ENCODE measurements at regions not wholly inside any gene's neighbourhood (a gene's known extent, or its start where the extent isn't known, plus 50 kb on each side); places are given as distances from the start of the nearest gene placed in this dataset.

DNA sequence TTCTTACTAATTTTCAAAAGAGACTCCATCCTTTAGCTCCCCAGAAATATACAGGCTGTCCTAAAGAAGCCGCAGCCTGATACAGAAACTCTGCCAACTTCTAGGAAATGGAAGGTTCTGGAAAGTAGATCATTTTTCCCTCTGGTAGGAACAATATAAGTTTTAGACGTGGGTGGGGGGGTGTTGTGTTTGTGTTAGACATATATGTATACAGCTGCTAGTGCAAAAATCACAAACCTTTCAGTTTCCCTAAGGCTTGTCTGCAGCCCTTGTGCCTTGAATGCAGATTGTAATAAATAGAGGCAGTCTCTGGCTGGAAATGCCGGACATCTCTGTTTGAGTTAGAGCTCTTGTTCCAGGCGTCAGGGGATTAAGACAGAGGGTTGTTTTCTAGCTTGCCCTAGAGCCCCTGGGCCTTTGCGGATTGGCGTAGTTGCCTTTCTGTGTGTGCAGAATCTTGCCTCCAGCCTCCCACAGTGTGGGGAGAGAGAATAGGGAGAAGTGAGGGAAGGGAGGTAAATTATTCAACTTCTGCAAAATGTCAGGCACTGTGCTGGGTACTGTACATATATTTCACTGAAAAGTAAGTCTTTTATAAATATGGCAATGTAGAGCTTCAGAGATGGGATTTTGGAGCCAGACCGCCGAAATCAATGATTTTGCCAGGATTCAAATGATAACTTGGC lies 269.7 kb downstream of the PRL start:
- DNase-seq (ENCODE audit: extremely low spot score in 2 of 2): no peak
- H3K27ac ChIP-seq: no peak overlapping the region
- no peak overlapping the region for H3K4me3 ChIP-seq
- H3K27me3 ChIP-seq: no peaks in the 10 kb centered on the region
- TF ChIP-seq, protein P1, sequence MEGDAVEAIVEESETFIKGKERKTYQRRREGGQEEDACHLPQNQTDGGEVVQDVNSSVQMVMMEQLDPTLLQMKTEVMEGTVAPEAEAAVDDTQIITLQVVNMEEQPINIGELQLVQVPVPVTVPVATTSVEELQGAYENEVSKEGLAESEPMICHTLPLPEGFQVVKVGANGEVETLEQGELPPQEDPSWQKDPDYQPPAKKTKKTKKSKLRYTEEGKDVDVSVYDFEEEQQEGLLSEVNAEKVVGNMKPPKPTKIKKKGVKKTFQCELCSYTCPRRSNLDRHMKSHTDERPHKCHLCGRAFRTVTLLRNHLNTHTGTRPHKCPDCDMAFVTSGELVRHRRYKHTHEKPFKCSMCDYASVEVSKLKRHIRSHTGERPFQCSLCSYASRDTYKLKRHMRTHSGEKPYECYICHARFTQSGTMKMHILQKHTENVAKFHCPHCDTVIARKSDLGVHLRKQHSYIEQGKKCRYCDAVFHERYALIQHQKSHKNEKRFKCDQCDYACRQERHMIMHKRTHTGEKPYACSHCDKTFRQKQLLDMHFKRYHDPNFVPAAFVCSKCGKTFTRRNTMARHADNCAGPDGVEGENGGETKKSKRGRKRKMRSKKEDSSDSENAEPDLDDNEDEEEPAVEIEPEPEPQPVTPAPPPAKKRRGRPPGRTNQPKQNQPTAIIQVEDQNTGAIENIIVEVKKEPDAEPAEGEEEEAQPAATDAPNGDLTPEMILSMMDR (IDR thresholded peaks at IDR 0.05): no peak
- TF ChIP-seq POLR2A (IDR thresholded peaks at IDR 0.05) (no peak), POLR2AphosphoS5 (IDR thresholded peaks at IDR 0.05; ENCODE audit: insufficient read depth in 1 of 2, low read depth in 1 of 2) (no peak)
- peaks cover 28% of the 10 kb centered on the region for H3K4me1 ChIP-seq
- H3K36me3 ChIP-seq: no peaks in the 10 kb centered on the region
- intact Hi-C loops (cut with DNase I): no loop called here
- no peaks in the 10 kb centered on the region for H3K9me3 ChIP-seq

DNA sequence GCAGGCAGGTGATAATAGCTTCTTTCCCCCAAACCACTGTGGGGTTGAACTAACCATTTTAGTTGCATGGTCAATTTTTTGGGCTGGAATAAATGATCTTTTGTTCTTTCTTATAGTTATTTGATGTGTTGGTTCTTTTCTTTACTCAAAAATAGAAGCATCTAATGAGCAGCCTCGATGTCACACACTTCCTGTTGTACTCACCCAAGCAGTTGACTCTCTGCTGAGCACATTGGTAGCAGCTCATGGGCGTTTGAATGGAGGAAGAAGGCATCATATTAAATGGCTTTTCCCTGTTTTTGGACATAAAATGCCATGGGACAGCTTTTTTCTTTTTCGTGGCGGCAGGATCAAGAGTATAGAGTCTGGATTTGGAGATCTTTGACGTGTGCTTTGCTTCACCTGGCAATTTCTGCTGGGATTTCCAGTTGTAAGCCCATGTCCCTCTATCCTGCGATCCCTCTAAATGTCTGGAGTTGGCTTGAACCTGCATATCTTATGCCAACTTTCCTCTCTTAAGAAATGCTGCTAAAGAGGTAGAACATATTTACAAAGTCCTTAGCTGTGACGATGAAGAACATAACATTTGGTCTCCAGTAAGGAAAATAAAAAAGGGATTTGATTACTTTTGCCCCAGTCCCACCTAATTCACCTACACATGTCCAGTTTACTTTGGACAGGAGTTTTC lies 268.3 kb downstream of the PRL start:
- Histone ChIP-seq H3K4me1 (peaks cover 28% of the 10 kb centered on the region), H3K36me3 (no peaks in the 10 kb centered on the region), H3K27me3 (no peaks in the 10 kb centered on the region), H3K9me3 (no peaks in the 10 kb centered on the region), H3K4me3 (no peak overlapping the region), H3K27ac (peak overlapping the region; percentile 9)
- DNase-seq (ENCODE audit: extremely low spot score in 2 of 2): no peak
- intact Hi-C loops (cut with DNase I): no loop called here
- TF ChIP-seq POLR2A (IDR thresholded peaks at IDR 0.05): no peak
- TF ChIP-seq POLR2AphosphoS5 (IDR thresholded peaks at IDR 0.05; ENCODE audit: insufficient read depth in 1 of 2, low read depth in 1 of 2): no peak
- TF ChIP-seq, protein P1 (IDR thresholded peaks at IDR 0.05): no peak

DNA sequence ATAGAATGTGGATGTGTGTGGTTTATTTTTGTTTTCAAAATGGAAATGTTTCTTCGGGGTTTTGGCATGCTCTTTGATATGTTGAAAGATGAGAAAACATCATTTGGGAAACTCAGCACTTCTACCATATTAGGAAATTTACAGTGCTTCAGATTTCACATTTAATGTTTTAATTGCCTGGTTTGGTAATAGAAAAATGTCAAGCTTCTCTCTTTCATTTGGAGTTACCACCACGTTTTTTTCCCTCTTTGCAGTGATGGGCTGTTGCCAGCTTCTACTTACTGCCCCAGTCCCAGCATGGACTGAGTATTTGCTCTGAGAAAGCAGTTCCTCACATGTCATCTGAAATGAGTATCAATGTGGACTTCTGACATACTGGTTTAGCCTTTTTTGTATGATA lies 267.7 kb downstream of the PRL start:
- H3K4me1 ChIP-seq: peaks cover 28% of the 10 kb centered on the region
- intact Hi-C loops (cut with DNase I): no loop called here
- H3K4me3 ChIP-seq: no peak overlapping the region
- no peaks in the 10 kb centered on the region for H3K27me3 ChIP-seq
- H3K27ac ChIP-seq: peak overlapping the region; percentile 9
- H3K9me3 ChIP-seq: no peaks in the 10 kb centered on the region
- TF ChIP-seq POLR2AphosphoS5 (IDR thresholded peaks at IDR 0.05; ENCODE audit: insufficient read depth in 1 of 2, low read depth in 1 of 2): peak in 1 of 2 donors; percentile 17
- TF ChIP-seq POLR2A (IDR thresholded peaks at IDR 0.05): no peak
- H3K36me3 ChIP-seq: no peaks in the 10 kb centered on the region
- no peak for DNase-seq (ENCODE audit: extremely low spot score in 2 of 2)

DNA sequence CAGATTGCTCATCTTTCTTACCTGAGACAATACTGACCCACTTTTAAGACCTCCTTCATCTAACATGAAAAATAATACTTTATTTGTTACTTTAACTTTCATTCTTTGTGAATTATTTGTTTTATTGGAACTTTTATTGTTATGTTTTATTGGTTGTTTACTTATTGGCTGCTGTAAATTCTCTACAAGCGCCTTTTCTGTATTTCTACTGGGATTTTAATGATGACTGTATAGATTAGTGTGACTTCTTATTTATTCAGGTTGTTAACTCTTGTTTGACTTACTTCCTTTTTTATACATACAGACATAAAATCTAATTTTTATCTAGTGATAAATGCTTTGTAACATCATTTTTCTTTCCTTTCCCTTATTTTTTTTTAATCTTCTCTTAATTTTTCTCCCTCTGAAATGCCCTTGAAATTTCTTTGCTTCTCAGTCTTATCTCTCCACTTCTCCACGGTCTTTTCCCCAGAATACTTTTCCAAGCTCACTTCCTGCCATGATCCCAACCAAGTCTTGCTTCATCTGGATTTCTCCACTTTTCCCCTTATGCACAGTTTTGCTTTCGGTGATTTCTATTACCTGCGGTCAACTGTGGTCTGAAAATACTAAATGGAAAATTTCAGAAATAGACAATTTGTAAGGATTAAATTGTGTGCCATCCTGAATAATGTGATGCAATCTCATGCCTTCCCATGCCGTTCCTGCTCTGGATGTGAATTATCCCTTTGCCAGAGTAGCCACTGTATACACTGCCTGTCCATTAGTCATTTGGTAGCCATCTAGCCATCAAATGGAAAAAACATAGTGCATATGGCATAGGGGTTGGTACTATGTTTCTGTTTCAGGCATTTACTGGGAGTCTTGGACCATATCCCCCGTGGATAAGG lies 265.9 kb downstream of the PRL start:
- intact Hi-C loops (cut with DNase I): no loop called here
- DNase-seq (ENCODE audit: extremely low spot score in 2 of 2): no peak
- Histone ChIP-seq H3K27me3 (no peaks in the 10 kb centered on the region), H3K36me3 (no peaks in the 10 kb centered on the region), H3K4me1 (peaks cover 18% of the 10 kb centered on the region), H3K9me3 (no peaks in the 10 kb centered on the region), H3K4me3 (no peak overlapping the region), H3K27ac (no peak overlapping the region)
- TF ChIP-seq POLR2AphosphoS5 (IDR thresholded peaks at IDR 0.05; ENCODE audit: insufficient read depth in 1 of 2, low read depth in 1 of 2) (no peak), POLR2A (IDR thresholded peaks at IDR 0.05) (no peak)
- TF ChIP-seq, protein P1 (IDR thresholded peaks at IDR 0.05): no peak

DNA sequence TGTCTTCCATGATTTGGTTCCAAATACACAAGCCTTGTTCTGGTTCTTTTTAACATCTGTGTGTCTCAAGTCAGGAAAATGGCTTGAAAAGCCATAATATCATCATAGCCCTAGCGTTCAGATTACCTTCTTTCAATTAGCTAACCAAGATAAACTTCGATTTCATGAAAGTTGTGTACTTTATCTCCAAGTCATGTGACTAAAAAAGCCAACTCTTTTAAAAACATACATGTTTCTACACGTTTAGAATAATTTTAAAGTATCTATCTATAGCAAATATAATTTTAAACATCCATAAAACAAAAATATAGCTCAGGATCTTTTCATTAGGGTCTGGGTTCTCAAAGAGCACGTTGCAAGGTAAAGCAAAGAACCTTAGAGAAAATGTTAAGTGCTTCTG lies 261.1 kb downstream of the PRL start:
- DNase-seq (ENCODE audit: extremely low spot score in 2 of 2): no peak
- Histone ChIP-seq H3K27me3 (no peaks in the 10 kb centered on the region), H3K27ac (no peak overlapping the region), H3K9me3 (no peaks in the 10 kb centered on the region), H3K36me3 (no peaks in the 10 kb centered on the region), H3K4me3 (no peak overlapping the region), H3K4me1 (no peaks in the 10 kb centered on the region)
- no peak for TF ChIP-seq POLR2A (IDR thresholded peaks at IDR 0.05)
- TF ChIP-seq, protein P1 (IDR thresholded peaks at IDR 0.05): no peak
- TF ChIP-seq POLR2AphosphoS5 (IDR thresholded peaks at IDR 0.05; ENCODE audit: insufficient read depth in 1 of 2, low read depth in 1 of 2): no peak
- intact Hi-C loops (cut with DNase I): no loop called here
